Right lobe of liver (tissue), 4 donors: ENCODE measurements at regions not wholly inside any gene's neighbourhood (a gene's known extent, or its start where the extent isn't known, plus 50 kb on each side); places are given as distances from the start of the nearest gene placed in this dataset.

Experiments used
- CTCF ChIP-seq, 4 donors: fragments of 200-600 bp in 3 of 4; fragments of 450-650 bp in 1 of 4; IDR thresholded peaks; one replicate each; pipeline versions ENCODE4 v1.5.1 to v1.8.0; 2016 to 2022; ENCODE audit warnings: antibody characterized with exemption in 4 of 4, mild to moderate bottlenecking in 2 of 4
- POLR2A ChIP-seq: fragments of 450-650 bp; IDR thresholded peaks from one replicate; pipeline ENCODE4 v1.6.1; 2017; ENCODE audit warnings: antibody characterized with exemption, mild to moderate bottlenecking
- donor health status: DM: no; HTN: no; CAD: no.
- donor health status: DM: no; HTN: no; CAD: no.
- donor health status: DM: no; HTN: yes; CAD: no.

- TF ChIP-seq CTCF (IDR thresholded peaks at IDR 0.05) (no peak), POLR2A (no peak)
Measured at GRCh38 chr10:123599366-123599849, 66.7 kb upstream of the GPR26 start.
